DND-41 (cell line): ENCODE measurements at regions not wholly inside any gene's neighbourhood (a gene's known extent, or its start where the extent isn't known, plus 50 kb on each side); places are given as distances from the start of the nearest gene placed in this dataset.

Experiments
- ATAC-seq: fragments of 200-7000 bp; cut with Tn5 transposase; 3 replicates; pipeline ENCODE4 v1.9.1; 2021; ENCODE audit warnings: low read depth; ENCODE audit not compliant: insufficient read depth
- DNase-seq: peaks from one replicate; pipeline ENCODE4 v3.0.0-alpha.2; 2020
- H2AFZ ChIP-seq: 2 replicates; pipeline ENCODE4 v1.6.0; 2012; ENCODE audit warnings: low read depth, low read length
- H3K27ac ChIP-seq: 2 replicates; pipeline ENCODE4 v1.5.1; 2012; ENCODE audit warnings: low read length, inconsistent platforms
- H3K27me3 ChIP-seq: fragments of 200-600 bp; sonication (generic); 2 replicates; pipeline ENCODE4 v1.6.0; 2012; ENCODE audit warnings: low read length, mild to moderate bottlenecking, inconsistent platforms; ENCODE audit not compliant: insufficient read depth, poor library complexity
- H3K36me3 ChIP-seq: 2 replicates; pipeline ENCODE4 v1.5.1; 2012; ENCODE audit warnings: low read length, inconsistent platforms; ENCODE audit not compliant: insufficient read depth
- H3K4me1 ChIP-seq: 2 replicates; pipeline ENCODE4 v1.5.1; 2012; ENCODE audit warnings: mild to moderate bottlenecking, low read length; ENCODE audit not compliant: insufficient read depth
- H3K4me2 ChIP-seq: 2 replicates; pipeline ENCODE4 v1.6.0; 2012; ENCODE audit warnings: mild to moderate bottlenecking, moderate library complexity, low read length, inconsistent platforms; ENCODE audit not compliant: insufficient read depth
- H3K4me3 ChIP-seq, 2 experiments: fragments of 200-600 bp in 1 of 2; shearing (Covaris generic) in 1 of 2; 2 replicates each; pipeline ENCODE4 v1.5.1; 2012 to 2016; ENCODE audit warnings: inconsistent platforms in 2 of 2, low read length in 2 of 2, mild to moderate bottlenecking in 2 of 2, low read depth in 1 of 2, moderate library complexity in 1 of 2
- H3K79me2 ChIP-seq: 2 replicates; pipeline ENCODE4 v1.6.0; 2012; ENCODE audit warnings: low read length, inconsistent platforms; ENCODE audit not compliant: insufficient read depth
- H3K9ac ChIP-seq: 2 replicates; pipeline ENCODE4 v1.6.0; 2012; ENCODE audit warnings: low read depth, mild to moderate bottlenecking, inconsistent platforms, low read length, moderate library complexity
- H3K9me3 ChIP-seq: 2 replicates; pipeline ENCODE4 v1.5.1; 2012; ENCODE audit warnings: low read length, moderate library complexity, mild to moderate bottlenecking, inconsistent platforms; ENCODE audit not compliant: insufficient read depth, severe bottlenecking
- H4K20me1 ChIP-seq: 2 replicates; pipeline ENCODE4 v1.6.0; 2012; ENCODE audit warnings: low read length; ENCODE audit not compliant: insufficient read depth
- EZH2 ChIP-seq: IDR thresholded peaks from 3 replicates; pipeline ENCODE4 v1.6.1; 2012; ENCODE audit warnings: borderline replicate concordance, low read depth, mild to moderate bottlenecking, moderate library complexity, low read length, inconsistent platforms; ENCODE audit not compliant: severe bottlenecking
- TF ChIP-seq, protein P1 (sequence below): IDR thresholded peaks from 2 replicates; pipeline ENCODE4 v1.5.1; 2012; ENCODE audit warnings: borderline replicate concordance, low read length, moderate library complexity, mild to moderate bottlenecking; ENCODE audit not compliant: poor library complexity, severe bottlenecking; ENCODE audit errors: extremely low read depth

DNA sequence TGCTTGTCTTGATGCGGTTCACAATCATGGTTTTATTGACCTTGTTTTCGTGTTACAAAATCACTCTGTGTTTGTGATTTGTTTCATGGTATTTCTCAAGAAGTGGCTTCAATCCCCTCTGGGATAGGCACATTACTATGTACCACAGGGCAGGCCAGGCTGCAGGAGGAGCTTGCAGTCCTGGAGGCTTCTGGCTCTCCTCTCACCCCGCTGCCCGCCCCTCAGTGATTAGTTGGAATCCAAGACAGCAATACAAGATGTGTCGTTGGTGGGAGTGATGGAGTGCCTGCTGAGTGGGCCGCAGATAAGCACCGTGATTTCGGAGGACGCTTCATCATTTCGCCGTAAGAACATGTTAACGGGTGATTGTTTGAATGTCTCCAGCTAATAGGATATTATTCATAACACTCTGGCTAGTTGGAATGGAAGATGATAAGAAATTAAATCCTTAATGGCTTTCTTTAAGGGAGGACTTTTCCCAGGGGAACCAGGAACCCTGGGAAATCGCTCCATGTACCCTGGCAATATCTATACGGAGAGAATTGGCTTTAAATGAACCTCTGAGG is 384.4 kb downstream of the MIAT start:
- no peak for ATAC-seq

DNA sequence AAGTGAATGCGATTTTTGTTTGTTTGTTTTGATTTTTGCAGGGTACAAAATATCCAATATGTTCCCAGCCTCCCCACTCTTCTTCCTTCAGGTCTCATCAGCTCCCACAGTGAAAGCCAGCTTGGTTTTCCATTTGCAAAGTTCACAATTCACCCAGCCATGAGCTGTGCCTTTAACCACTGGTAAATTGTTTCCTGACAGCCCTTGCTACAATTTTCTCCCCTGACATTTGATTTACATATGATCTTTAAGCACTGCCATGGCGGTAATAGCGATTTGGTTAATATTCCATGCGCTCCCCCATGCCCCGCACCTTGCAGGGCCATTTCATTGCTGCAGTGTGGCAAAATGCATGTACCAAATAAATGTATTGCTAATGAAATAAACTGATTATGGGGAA is 385.9 kb downstream of the MIAT start:
- H3K9me3 ChIP-seq, result no peaks in the 10 kb centered on the region
- ATAC-seq, result no peak

More for the DNA sequence above, 384.4 kb downstream of the MIAT start:
- no peak overlapping the region for H2AFZ ChIP-seq
- no peaks in the 10 kb centered on the region for H3K79me2 ChIP-seq
- no peaks in the 10 kb centered on the region for H4K20me1 ChIP-seq
- no peak overlapping the region for H3K4me3 ChIP-seq
- peaks cover 4% of the 10 kb centered on the region for H3K27me3 ChIP-seq
- TF ChIP-seq EZH2, result no peak
- TF ChIP-seq, protein P1, sequence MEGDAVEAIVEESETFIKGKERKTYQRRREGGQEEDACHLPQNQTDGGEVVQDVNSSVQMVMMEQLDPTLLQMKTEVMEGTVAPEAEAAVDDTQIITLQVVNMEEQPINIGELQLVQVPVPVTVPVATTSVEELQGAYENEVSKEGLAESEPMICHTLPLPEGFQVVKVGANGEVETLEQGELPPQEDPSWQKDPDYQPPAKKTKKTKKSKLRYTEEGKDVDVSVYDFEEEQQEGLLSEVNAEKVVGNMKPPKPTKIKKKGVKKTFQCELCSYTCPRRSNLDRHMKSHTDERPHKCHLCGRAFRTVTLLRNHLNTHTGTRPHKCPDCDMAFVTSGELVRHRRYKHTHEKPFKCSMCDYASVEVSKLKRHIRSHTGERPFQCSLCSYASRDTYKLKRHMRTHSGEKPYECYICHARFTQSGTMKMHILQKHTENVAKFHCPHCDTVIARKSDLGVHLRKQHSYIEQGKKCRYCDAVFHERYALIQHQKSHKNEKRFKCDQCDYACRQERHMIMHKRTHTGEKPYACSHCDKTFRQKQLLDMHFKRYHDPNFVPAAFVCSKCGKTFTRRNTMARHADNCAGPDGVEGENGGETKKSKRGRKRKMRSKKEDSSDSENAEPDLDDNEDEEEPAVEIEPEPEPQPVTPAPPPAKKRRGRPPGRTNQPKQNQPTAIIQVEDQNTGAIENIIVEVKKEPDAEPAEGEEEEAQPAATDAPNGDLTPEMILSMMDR, result no peak
- H3K27ac ChIP-seq, result no peak overlapping the region
- no peaks in the 10 kb centered on the region for H3K4me1 ChIP-seq
- H3K9me3 ChIP-seq, result no peaks in the 10 kb centered on the region
- DNase-seq, result no peak
- H3K4me2 ChIP-seq, result no peak overlapping the region
- H3K36me3 ChIP-seq, result no peaks in the 10 kb centered on the region
- H3K9ac ChIP-seq, result no peak overlapping the region

DNA sequence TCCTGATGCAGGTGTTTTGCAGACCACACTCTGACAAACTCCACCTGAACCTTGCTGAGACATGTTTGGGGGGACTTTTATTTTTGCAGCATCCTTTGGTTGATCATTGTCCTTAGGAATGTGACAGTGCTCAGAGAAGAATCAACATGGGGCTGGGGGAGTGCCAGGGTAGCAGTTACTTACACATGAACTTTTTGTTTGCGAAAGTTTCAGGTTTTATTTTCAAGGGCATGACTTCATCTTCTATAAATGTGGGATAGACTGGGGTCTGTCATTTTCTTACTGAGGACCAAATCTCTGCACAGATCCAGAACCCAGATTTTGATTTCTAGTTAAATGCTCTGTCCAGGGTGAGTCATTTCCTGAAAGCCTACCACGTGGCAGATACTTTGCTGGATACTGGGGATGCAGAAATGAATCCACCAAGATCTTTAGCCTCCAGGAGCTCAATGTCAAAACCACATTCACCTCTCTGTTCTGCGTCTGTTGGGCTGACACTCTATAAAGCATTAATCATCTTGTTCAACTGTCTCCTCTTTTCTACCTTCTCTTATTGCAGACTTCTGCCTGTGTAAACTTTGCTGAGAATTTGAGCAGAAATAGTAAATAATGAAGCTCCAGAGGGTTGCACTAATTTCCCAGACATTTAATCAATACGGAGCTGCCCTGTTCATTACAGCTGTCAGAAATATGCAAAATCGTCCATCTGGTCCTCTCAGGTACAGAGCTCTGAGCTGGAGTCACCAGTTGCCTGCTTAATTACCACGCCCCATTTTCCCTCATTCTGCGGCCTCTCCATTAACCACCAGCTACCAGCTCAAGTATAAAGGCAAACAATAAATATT is 387.9 kb downstream of the MIAT start:
- ATAC-seq (no peak), DNase-seq (no peak)
- no peaks in the 10 kb centered on the region for H3K79me2 ChIP-seq
- H4K20me1 ChIP-seq, result no peaks in the 10 kb centered on the region
- H3K9me3 ChIP-seq, result no peaks in the 10 kb centered on the region
- peaks cover 4% of the 10 kb centered on the region for H3K27me3 ChIP-seq
- H3K9ac ChIP-seq, result no peak overlapping the region
- H3K36me3 ChIP-seq, result no peaks in the 10 kb centered on the region
- H3K4me3 ChIP-seq, result no peak overlapping the region
- H3K4me1 ChIP-seq, result no peaks in the 10 kb centered on the region
- H3K27ac ChIP-seq, result no peak overlapping the region
- H3K4me2 ChIP-seq, result no peak overlapping the region
- TF ChIP-seq, protein P1, result no peak
- no peak for TF ChIP-seq EZH2
- H2AFZ ChIP-seq, result no peak overlapping the region

More for the DNA sequence above, 385.9 kb downstream of the MIAT start:
- no peaks in the 10 kb centered on the region for H3K4me1 ChIP-seq
- no peak overlapping the region for H2AFZ ChIP-seq
- no peak overlapping the region for H3K4me3 ChIP-seq
- no peak overlapping the region for H3K9ac ChIP-seq
- DNase-seq, result no peak
- TF ChIP-seq, protein P1, result no peak
- no peak for TF ChIP-seq EZH2
- no peaks in the 10 kb centered on the region for H3K79me2 ChIP-seq
- H4K20me1 ChIP-seq, result no peaks in the 10 kb centered on the region
- no peak overlapping the region for H3K4me2 ChIP-seq
- H3K27ac ChIP-seq, result no peak overlapping the region
- peaks cover 4% of the 10 kb centered on the region for H3K27me3 ChIP-seq
- H3K36me3 ChIP-seq, result no peaks in the 10 kb centered on the region
